HG03432 (cell line): ENCODE measurements at regions not wholly inside any gene's neighbourhood (a gene's known extent, or its start where the extent isn't known, plus 50 kb on each side); places are given as distances from the start of the nearest gene placed in this dataset.
"Not testable (repeated sequence)": the region's sequence is repeated elsewhere in the genome, so short reads cannot be mapped to it uniquely, and the experiment has no call there.

ENCODE experiments used
- ATAC-seq: cut with Tn5 transposase; IDR thresholded peaks from one replicate; pipeline ENCODE4 v1.9.1; 2021; ENCODE audit warnings: mild to moderate bottlenecking, moderate library complexity; ENCODE audit not compliant: unreplicated experiment

DNA sequence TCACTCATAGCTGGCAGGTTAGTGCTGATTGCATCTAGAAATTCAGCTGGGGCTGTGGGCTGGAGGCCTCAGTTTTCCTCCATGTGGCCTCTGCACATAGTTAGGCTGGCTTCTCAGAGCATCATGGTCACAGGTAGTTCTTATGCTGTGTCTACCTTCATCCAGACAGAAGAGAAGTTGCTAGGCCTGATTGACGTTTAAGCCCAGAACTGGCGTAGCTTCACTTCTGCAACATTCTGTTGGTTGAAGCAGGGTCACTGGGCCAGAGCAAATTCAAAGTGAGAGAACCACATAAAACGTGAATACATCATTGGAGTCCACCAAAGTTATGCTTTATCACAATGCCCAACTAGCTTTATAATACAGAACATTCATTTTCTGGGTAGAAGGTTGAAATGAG is 116.0 kb downstream of the SPP2 start:
- no peak for ATAC-seq

DNA sequence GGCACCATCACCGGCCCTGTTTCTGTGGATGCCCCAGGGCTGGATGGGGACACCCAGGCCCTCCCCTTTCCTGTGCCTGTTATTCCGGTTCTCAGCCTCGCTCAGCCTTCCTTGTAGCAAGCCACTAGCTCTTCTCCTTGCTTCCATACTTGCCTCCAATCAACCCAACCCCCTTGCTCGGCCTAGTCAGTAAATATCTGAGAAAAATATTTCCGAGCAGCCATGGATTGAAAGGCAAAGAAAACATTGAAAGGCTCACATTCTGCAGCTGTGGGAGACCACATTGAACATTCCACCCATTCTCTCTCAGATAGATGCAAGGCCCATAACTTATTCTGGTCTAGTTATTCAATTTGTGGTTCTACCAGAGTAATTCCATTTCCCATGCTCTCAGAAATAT is 114.9 kb downstream of the SPP2 start:
- ATAC-seq: no peak

DNA sequence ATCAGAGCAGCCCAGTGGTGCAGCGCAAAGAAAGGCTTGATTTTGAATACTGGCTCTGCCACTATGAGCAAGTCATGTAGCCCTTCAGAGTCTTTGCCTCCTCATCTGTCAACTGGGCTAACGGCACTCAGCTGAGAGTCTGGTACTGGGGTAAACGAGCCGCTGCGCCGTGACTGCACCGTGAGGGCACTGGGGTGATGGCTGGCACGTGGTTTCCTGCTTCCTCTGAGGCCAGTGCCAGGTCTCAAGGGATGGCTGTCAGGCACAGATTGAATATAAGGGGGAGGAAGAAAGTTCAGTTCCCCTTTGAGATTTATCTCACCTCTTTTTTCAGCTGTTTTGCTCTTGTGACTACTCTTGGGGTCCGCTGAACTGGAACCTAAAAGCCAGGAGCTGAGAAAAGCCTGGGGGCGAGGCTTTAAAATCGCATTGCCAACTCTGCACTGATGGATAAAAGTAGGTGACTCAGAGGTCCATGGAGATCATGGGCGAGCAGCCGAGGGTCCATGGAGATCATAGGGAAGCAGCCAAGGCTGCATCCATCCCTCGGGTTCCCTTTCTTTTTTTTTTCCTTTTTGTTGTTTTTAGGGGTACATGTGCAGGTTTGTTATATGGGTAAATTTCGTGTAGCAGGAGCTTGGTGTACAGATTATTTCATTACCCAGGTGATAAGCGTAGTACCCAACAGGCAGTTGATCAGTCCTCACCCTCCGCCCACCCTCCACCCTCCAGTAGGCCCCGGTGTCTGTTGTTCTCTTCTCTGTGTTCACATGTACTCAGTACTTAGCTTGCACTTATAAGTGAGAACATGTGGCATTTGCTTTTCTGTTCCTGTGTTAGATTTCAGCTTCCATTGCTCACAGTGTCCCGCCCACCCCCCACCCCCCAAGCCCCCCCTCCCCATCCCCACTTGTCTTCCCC is 114.3 kb downstream of the SPP2 start:
- ATAC-seq: peak; percentile 80

DNA sequence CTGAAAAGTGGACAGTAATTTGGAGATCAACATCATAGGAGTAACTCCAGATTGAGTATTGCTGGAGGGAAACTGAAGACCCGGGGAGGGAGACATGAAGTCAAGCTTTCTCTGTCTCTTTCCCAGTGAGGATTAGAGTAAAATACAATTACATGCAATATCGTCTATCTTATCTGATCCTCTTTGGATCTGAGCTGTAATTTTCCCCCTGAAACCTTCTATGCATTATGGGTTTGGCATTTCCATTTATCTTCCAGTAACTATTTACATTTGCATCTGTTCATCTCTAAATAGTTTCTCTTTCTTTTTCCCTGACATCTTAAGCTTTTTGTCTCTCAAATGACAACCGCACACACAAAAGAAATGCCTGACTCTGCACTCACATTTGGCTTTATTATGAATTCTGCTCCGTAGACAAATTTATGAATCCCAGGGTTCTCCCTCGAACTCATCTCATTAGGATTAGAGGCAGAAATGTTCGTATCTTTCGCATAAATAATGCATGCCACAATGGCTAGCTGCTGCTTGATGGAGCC is 113.1 kb downstream of the SPP2 start:
- ATAC-seq: no peak

DNA sequence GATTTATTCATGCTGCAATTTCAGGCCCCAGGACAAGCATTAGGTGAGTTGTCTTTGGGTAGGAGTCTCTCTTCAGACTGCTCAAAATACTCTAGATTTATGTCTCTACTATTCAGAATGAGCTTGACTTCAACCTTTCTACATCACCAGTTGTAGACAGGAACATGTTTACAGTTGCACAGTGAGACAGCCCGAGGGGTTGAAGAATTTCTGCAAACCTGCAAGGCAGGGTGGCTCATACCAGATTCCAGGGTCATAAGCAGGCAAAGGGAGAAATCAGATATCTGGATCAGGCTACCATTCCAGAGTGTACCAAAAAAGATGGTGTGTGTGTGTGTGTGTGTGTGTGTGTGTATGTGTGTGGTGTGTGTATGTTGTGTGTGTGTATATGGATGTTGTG is 112.4 kb downstream of the SPP2 start:
- no peak for ATAC-seq

DNA sequence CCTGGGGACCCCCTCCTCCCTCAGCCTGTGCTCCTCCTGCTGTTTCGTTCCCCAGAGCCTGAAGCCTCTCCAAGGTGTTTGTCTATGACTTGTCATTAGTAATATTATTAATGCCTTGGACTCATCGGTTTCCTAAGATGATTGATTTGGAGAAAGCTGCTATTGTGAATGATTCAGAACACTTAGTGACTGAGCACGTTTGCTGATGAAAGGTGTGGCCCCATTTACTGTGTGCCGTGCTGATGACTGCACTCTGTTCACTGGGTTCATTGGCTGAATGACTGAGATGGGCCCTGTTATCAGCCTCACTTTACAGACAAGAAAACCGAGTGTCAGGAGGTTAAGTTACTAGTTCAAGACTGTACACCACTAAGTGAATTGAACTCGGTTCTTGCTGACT is 111.4 kb downstream of the SPP2 start:
- ATAC-seq: no peak

DNA sequence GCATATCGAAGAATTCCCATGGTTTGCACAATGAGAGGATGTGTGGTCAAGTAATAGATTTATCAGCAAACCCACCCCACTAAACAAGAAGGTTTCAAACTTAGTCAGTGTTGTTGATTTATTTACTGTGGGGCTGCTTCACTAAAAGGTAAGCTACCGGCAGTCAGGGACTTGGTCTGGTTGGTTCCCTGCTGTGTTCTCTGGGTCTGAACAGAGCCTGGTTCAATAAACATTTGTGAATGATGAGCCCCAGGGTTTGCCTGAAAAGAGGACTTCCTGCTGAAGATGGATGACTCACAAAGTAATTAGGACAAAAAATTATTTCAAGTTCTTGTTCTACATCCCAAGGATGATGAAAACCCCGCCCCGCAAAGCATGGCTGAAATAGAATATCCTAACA is 108.3 kb downstream of the SPP2 start:
- ATAC-seq: no peak

DNA sequence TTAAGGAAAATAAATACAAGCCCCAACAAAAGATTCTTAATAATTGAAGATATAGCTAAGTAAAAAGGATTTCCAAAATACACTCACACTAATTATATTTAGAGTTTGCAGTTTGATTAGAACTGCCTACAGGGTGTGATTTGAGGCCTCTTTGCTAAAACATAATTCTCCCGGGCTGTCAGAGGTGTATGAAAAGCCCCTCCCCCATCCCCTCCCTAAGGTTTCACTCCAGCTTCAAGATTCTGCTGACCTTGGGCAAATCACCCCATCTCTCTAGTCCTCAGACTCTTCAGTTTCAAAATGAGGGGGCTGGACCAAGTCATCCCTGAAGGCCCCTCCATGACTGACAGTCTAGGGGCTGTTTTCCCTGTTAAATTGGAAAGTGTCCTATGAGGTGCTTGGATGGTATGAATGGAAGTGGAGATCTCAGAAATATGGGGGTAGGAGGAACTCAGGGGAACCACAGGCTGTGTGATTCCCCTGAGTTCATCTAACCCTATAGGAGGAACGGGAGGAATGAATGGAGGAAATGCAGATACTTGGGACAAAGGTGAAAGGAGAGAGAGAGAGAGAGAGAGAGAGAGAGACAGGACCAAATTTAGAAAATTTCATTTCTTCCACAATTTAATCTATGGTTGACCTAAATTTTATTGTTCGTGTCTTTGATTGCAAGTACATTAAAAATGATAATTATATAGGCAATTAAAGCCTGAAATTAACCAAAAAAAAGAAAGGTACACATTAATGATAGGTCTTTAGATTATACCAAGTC is 107.5 kb downstream of the SPP2 start:
- ATAC-seq: no peak

DNA sequence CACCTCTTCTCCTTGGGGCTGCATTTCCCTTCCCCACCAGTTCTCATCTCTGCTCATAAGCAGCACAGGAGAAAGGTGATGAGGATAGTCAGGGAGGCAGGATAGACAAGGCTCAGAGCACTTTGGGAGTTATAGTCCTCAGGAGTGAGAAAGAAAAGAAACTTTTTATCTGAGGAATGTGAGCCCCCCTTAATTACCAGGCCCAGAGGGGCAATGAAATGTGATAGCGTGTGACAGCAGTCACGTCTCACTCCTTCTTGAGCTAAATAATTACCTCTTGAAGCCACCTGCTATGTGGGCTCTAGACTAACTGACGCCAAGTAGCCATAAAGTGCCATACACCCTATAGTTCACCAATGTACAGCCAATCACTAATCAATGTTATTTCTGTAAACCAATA is 105.8 kb downstream of the SPP2 start:
- no peak for ATAC-seq

DNA sequence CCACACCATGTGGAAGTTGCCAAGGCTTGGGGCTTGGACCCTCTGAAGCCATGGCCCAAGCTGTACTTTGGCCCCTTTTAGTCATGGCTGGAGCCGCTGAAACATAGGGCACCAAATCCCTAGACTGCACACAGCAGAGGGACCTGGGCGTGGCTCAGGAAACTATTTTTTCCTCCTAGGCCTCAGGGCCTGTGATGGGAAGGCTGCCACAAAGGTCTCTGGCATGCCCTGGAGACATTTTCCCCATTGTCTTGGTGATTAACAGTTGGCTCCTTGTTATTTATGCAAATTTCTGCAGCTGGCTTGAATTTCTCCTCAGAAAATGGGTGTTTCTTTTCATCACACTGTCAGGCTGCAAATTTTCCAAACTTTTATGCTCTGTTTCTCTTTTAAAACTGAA is 102.3 kb downstream of the SPP2 start:
- ATAC-seq: not testable (repeated sequence)

DNA sequence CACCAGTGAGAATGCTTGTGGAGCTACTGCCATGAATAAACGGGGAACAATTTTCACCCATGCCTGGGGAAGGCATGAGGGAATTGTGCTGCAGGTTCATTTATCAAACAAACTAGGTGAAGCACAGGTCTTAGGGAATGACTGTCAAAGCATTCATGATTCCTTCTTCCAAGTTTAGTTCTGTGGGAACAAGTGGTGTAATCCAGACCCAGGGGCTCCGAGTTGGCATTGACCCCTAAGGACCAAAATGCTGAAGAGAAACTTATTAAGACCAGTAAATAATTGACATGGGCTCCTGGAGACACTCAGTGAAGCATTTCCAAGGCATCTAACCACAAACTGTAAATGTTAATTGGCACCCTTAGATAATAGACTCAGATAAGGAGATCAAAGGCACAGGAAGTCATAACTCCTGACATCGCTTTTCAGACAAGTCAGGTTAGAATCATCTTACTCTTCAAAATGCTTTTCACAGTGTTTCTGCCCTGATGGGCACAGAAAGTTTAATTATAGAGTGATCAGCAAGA is 96.9 kb downstream of the SPP2 start:
- ATAC-seq: no peak

DNA sequence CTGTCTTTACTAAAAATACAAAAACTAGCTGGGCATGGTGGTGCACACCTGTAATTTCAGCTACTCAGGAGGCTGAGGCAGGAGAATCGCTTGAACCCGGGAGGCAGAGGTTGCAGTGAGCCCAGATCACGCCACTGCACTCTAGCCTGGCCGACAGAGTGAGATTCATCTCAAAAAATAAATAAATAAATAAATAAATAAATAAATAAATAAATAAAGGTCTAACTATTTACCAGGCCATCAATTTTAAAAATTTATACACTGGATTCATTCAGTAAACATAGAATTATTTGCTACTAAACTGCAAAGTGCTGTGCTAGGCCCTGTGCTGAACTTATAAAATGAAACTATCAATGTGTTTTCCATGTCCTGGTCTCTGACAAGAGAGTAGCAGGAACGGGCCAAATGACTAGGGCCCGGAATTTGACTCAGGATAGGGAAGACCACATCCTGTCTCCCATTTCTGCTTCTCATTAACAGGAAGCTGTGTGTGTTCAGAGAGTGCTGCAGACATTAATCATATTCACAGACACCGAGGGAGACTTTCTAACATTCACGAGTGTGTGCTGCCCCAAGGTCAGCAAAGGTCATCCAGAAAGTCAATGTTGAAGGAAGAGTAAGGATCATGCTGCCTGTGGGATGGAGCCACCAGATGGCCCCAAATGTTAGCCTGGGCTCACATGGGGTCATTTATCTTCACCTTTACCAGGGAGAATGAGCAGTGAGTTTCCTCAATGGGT is 95.8 kb downstream of the SPP2 start:
- ATAC-seq: no peak

DNA sequence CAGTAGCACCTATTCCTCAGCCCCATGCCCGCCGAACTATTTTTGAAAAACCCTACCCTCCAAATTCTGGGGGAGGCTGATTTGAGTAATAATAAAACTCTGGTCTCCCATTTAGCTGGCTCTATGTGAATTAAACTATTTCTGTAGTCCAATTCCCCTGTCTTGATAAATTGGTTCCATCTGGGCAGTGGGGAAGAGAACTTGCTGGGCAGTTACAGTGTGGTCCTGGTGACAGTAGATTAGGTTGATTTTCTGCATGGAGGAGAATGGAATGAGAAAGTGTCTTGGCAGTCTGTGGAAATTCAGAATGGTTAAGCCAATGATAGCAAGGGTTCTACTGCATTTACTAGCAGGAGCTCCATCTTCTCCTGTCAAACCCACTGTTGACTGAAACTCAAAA is 95.0 kb downstream of the SPP2 start:
- ATAC-seq: no peak

DNA sequence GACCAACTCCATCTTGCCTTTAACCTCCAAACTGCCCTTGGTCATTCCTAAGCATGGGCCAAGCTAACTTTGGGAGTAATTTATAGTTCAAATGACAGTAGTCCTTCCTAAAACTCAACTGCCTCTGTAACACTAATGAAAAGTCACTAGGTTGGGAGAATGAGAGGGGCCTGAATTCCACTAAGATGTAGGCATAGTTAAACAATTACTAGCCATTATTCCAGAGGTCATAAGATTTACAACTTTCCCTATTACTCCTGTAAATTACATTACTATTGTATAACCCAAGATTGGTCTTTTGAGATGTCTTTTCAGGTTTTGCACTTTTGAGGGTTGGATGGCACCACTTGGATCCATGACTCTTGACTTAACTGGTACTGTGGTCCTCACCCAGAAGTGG is 94.6 kb downstream of the SPP2 start:
- ATAC-seq: no peak

DNA sequence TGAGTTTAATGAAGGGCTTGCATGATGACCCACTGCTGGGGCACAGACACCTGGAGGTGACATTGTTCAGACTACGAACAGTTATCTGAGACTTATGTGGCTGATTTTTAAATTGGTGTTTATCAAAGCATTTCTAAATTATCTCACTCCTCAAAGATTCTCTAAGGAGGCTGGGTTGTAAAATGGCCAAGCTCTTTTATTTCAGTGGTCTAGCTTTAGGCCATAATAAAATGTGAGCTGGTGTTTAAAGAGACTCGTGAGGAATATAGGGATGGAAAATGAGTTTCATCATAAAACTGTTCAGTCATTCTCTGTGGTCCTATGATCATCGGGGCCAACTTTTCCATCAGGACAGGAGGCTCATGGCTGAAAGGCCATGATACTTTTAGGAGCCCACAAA is 93.4 kb downstream of the SPP2 start:
- no peak for ATAC-seq

DNA sequence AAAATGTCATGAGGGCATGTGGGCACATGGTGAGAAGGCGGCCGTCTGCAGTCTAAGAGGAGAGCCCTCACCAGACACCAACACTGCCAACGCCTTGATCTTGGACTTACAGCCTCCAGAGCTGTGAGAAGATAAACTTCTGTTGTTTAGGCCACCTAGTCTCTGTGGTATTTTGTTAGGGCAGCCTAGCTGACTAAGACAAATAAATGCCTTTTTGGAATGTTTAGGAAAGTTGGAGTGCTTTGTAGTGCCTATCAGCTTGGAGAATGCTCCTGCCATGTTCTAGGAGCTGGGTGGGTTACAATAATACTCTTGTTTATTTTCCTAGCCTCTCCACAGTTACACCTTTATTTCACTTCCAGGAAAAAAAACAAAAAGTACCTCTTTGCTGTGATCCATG is 92.0 kb downstream of the SPP2 start:
- ATAC-seq: no peak

DNA sequence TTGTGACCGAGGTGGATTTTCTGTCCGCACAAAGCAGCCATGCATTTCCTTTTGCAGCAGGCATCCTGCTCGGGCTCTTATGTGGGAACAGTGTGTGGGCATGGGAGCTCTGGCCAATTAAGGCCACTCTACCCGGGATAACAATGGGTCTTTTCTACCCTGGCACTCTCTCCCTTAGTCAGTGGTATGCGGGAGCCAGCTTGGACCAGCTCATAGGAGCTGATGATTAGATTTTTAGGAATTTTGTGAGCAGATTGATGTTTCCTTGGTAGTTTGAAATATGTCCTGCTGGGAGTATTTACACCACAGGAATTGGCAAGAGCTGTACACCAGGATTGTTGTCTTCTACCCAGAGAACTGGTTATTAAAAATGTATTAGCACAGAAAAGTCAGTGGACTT is 89.3 kb downstream of the SPP2 start:
- no peak for ATAC-seq

DNA sequence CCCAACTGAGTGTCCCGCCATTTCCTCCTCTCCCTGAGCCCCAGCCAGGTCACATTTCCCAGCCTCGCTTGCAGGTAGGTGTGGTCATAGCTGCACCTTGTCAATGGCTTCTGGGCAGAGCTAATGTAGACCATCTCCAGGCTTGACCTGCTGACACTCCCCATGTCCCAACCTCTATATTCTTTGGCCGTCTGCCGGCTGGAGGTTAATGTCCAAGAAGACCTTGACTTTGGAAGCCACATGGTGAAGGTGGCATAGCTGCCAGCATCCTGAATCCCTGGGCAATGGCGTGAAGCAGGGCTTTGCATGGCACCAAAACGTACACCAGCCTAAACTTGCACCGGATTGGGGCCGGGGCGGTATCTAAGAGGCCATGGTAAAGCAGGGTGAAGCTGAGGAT is 88.3 kb downstream of the SPP2 start:
- no peak for ATAC-seq

DNA sequence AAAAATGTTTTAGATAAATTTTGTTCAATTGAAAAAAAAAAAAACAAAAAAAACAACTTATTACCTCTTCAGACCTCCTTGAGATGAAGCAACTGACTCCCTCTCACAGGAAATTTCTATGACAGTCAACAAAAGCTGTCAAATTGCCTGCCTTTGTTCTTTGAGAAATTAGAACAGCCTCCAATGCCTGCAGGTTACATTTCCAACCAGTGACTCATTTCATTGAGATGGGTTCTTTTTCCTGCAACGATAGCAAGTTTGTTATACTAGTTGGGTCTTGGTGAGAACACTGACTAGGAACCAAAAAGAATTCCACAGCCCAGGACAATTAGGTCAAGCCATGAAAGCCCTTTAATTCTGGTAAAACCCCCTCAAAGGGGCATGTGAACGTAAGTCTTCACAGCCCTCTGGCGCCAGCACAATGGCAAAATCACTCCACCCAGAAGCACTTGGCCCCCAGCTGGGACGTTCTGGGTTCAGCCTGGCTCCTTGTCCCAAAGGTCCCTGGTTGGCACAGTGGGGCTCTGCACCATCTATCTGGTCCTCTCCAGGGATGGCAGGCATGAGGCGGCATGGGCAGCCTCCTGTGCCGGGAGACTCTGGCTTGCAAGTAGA is 87.0 kb downstream of the SPP2 start:
- ATAC-seq: no peak

DNA sequence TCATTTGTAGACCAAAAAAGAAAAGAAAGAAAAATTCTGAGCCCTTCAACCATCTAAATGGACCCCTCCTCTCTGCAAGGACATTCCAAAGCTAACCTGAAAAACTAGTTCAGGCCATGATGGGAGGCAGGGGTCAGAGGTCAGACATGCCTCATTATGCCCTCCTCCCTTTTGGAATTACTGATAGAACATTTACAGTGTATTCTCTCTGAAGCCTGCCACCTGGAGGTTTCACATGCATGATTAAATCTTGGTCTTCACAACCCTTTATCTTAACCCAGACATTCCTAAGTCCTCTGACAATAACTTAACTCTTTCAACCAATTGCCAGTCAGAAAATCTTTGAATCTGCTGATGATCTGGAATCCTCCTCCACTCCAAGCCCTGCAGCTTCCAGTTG is 86.0 kb downstream of the SPP2 start:
- ATAC-seq: no peak
